GM18498 (cell line): ENCODE measurements at regions not wholly inside any gene's neighbourhood (a gene's known extent, or its start where the extent isn't known, plus 50 kb on each side); places are given as distances from the start of the nearest gene placed in this dataset.
"Not testable (repeated sequence)": the region's sequence is repeated elsewhere in the genome, so short reads cannot be mapped to it uniquely, and the experiment has no call there.

Experiments used
- ATAC-seq: cut with Tn5 transposase; IDR thresholded peaks from one replicate; pipeline ENCODE4 v1.9.1; 2021; ENCODE audit warnings: mild to moderate bottlenecking, moderate library complexity; ENCODE audit not compliant: unreplicated experiment

DNA sequence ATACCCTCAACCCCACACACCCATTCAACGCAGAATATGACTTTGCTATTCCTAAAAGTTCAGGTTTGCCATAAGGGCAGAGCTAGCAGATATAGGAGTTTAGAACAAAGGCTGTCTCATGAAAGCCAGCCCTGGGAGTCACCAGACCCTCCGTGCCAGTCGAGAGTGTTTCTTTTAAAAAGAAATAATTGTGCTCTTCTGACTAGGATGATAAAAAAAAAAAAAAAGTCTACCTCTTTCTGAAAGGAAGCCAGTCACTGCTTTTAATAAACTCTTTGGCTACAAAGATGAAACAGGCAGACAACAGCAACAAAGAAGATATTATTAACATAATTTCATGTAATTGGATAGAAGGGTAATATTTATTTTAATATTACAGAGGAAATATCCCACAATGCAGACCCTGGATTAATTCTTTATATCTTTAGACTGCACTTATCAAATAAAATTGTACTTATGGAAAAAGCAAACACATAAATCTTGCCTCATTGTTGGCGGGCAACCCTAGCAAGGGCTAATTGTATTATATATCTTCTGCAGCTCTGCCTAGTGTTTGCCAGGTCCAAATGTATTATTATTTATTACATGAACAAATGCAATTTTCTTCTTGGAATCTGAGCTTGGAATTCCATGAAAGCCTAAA is 277.5 kb upstream of the DYNLRB2 start:
- ATAC-seq = no peak

DNA sequence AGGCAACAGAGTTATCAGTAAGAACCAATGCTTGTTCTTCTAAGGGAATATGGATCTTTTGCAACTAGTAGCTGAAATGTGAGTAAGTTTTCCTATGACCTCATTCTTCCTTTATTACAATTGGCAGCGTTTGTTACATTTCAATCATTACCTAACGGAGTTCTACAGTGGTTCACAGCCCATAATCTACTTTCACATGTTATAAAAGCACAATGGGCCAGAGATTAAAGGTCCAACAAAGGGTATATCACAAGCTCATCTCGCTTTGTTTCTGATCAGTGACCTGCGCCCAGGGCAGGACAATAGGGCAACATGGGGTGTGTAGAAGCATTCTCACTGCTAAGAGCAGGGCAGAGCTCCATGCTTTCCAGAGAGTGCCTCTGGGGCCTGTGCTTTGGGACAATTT is 279.9 kb upstream of the DYNLRB2 start:
- ATAC-seq = no peak

DNA sequence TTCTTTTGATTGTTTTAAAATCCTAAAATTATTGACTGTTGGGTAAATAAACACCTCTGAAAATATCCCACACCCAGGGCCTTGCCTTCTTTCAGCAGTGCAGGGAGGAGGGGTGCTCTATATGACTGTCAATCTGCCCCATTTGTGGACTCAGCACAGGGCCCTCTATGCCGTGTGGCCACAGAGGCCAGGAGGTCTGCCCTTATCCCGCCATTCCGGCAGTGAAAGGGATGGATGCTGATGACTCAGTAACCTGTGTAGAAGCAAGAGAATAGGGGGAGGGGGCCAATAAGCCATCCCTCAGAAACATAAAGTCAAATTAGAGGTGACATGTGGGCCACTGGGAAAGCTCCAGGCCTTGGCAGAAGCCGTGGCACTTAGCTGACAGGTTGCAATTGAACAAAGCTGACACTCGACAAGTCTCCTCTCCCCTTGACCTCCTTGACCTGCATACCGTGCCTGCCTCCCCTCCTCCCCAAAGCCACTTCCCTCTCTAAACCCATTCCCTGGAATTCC is 281.4 kb upstream of the DYNLRB2 start:
- no peak for ATAC-seq

DNA sequence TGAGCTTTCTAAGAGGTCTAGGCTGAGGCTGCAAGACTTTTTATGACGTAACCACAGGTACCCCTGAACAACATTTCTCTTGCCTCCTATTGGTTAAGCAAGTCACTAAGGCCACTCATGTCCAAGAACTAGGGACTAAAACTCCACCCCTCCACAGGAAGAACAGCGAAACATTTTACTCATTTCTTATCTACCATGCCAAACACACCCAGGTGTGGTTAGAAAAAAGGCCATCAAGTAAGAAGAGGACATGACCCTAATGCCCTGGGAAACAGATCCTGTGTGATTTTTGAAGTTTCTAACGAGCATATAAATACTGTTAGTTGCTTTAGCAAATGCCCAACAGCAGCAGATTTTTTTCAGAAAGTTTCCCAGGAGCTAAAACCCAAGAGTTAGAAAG is 282.4 kb upstream of the DYNLRB2 start:
- ATAC-seq = no peak

DNA sequence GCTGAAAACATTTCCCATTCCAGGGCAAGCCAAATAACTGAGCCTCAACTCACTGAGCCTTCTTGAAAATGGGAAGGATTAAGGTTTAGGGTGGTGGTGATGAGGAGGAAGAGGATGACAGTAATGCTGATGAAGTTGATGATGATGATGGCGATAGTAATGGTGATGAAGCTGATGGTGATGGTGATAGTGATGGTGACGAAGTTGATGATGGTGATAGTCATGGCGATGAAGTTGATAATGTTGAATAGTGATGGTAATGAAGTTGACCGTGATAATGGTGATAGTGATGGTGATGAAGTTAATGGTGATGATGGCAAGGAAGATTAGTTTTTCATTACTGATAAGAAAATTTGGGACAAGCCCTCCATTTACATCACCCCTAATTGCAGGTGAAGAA is 285.8 kb upstream of the DYNLRB2 start:
- ATAC-seq = no peak

DNA sequence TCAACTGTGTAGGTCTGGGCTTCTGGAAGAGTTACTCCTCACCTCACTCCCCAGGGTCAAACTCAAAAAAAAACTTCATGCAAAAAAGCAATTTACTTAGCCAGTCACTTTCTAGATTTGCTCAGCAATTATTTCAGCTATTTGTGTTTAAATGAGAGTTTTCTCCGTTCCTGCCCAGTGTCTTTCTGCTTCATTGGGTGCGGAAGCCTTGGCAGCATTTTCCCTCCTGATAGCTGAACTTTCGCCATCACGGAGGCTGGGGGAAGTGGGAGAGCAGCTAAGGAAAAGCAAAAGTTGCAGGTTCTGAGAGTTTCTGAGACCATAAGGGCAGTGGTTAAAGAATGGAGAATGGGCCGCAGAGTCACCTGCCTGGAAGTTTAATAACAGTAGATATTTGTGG is 287.1 kb upstream of the DYNLRB2 start:
- ATAC-seq = no peak

DNA sequence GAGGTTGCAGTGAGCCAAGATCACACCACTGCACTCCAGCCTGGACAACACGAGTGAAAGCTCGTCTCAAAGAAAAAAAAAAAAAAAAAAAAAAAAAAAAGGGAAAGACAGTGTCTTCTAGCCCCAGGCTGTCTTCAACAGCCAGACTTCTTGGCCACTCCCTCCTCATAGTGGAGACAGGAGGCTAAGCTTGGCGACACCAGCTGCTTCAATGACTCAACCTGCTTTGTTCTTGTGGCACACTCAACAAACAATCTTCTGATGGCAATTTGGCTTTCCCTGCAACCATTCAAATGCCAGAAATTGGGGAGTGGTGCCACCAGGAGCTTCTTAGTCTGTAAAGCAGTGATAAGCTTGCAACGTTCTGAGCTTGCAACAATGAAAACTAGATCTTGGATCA is 290.4 kb upstream of the DYNLRB2 start:
- no peak for ATAC-seq

DNA sequence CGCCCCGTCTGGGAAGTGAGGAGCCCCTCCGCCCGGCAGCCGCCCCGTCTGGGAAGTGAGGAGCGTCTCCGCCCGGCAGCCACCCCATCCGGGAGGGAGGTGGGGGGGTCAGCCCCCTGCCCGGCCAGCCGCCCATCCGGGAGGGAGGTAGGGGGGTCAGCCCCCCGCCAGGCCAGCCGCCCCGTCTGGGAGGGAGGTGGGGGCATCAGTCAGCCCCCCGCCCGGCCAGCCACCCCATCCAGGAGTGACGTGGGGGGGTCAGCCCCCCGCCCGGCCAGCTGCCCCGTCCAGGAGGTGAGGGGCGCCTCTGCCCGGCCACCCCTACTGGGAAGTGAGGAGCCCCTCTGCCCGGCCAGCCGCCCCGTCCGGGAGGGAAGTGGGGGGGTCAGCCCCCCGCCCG is 297.5 kb upstream of the DYNLRB2 start:
- not testable (repeated sequence) for ATAC-seq

DNA sequence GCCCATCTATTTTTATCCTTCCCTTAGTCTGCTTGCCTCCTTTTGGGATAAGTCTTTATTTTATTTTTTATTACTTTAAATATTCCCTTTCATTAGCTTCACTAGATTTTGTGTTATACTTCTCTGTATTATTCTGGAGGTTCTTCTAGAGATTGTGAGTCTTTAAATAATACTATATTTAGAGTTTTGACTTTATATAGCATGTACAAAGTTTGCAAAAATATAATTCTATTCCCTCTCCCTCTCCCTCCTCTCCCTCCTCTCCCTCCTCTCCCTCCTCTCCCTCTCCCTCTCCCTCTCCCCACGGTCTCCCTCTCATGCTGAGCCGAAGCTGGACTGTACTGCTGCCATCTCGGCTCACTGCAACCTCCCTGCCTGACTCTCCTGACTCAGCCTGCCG is 298.5 kb upstream of the DYNLRB2 start:
- not testable (repeated sequence) for ATAC-seq

DNA sequence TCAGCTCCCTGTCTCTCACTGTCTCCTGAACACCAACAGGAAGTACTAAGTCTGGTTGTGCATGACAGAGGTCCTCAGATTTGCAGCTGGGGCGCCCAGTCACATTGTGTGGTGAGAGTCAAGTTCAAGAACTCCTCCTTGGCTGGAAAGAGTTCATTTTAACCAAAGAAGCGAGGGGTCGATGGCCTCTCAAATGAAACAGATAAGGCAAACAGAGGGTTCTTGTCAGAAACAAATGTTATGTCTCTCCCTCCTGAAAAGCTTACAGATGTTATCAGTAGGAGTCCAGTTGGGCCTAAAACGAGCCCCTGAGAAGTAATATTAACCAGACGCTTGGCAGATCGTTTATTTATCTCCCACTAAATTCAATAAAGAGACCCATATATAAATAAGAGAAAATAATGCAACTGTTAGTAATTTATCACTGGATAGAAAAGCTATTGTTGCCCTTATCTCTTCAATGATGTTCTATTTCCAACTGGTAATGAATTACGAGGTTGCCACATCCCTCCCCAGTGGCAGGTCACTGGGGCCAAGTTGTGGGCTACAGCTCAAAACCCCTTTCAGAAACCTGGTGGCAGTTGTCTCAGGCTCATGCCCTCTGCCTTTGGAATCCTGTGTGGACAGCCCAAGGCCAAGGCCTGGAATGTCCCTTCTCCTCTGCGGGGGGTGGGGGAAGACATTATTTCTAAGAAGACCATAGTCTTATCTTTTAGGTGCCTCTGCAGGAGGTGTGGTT is 307.5 kb upstream of the DYNLRB2 start:
- ATAC-seq = no peak

DNA sequence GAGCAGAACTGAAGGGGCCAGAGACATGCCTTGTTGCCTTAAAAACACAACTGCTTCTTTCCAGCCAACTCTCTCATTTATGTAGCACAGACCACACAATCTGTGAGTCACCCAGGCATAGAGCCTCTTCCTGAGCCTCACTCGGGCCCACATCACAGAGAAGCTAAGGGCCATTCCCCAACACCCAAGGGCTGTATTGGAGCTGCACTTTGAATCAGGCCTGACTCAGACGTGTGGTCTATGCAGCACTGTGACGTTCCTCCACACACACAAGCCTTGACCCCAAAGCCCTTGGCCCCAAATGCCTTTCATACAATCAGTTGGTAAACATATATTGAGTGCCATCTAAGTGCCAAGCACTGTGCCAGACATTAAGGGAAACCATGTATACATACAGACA is 308.9 kb upstream of the DYNLRB2 start:
- ATAC-seq = no peak

DNA sequence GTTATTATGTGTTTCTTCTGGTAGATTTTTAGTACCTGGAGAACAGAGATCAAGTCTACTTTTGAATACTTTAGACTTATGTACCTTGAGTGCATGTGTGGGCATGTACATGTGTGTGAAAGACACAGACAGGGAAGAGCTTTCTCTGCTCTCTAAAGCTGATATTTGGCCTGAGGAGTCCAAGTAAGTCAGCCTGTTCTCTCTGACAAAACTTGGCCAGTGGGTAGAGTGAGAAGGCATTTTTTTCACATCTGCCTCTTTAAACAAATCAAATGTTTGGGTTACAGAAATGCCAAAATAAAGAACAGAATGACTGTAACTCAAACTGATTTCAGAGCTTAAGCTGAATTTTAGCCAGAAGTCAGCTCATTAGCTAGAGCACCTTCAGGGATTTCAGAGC is 309.7 kb upstream of the DYNLRB2 start:
- no peak for ATAC-seq

DNA sequence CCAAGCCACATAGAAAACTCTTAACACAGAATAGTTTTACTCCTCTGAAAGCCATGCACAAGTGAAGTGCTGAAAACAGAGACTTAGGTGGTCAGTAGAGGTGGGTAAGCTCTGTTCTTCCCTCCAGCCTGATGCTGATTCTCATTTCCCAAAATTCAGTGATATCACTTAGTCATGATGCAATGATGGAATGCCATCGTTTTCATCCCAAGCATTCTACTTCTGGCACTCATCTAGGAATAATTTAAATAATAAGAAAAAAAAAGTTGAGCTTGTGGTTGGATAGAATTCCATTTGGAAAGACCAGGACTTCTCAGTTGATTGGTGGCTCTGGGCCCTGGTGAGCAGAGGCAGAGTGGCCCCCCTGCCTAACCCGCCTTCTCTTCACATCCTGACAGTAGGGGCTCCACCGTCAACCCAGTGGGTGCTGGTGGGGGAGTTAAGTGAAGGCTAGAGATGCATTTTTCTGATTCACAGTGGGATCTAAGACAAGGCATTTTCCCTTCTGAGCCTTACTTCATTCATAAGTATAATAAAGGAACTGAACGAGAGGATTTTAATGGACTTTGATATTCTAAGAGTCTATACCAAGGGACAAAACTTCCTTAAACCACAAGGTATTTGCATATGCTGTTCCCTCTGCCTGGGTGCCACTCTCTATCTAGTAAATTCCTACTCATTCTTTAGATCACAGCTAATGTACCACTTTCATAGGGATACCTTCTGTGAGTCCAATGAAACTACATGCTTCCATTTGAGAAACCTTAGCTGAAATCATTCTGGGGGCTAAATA is 310.3 kb upstream of the DYNLRB2 start:
- no peak for ATAC-seq

DNA sequence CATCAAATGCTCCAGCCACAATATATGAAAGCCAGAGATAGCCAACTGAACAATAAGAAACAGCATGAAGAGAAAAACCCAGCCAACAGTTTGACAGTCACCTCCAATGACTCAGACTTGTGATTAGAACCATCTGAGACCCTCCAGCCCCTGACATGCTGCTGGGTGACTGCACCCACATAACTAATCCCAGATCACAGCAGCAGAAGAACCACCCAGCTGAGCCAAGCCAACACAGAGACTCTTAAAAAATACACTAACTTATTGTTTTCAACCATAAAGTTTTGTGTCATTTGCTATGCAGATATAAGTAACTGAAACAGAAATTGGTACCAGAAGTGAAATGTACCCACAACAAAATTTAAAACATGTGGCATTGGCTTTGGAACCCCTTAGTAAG is 314.3 kb upstream of the DYNLRB2 start:
- no peak for ATAC-seq

DNA sequence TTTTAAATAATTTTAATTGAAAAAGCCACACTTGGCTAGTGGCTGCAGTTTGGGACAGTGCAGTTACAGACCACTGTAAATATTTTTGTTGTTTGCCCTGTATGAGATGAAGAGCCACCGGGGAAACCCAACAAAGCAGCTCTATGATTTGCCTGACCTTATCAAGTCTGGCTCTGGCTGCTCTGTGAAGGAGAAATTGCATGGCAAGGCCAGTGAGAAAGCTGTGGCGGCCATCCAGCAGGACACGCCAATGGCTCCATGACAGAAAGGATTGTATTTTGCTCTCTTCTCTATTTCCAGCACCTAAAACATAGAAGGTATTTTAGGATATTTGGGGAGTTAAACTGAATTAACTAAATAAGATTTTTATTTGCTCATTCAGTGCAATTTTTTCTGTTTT is 330.0 kb upstream of the DYNLRB2 start:
- ATAC-seq = no peak

DNA sequence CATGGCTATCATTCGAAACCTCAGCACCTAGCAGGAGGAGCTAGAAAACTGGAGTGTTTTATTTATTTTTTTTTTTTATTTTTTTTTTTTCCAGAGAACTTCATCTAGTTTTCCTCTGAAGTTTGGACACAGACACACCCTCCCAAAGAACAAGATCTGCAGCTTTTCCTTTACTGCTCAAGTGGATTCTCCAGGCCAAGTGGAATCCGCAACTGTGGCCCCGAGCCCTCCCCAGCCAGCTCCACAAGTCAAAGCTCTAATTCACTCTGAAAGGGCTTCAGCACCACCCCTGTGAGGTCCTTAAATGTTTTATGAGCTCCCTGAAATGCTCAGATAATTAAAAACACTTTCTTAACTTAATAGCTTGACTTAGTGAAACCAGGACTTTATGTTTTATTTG is 332.1 kb upstream of the DYNLRB2 start:
- no peak for ATAC-seq

DNA sequence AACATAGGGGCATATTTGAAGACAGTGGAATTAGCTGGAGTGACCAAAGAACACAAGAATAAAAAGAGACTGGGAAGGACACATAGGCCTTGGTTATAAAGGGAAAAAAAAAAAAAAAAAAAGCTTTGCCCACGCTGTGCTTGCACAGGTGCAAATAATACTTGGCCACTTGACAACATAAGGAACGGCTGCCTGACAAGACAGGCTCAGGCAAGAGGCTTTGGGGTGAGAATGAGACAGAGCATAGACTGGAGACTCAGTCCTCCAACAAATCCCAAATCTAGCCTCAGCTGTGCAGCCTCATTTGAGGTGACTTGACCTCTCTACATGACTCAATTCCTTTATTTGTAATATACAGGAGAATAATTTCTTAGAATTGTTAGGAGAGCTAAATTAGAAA is 332.8 kb upstream of the DYNLRB2 start:
- ATAC-seq = no peak

DNA sequence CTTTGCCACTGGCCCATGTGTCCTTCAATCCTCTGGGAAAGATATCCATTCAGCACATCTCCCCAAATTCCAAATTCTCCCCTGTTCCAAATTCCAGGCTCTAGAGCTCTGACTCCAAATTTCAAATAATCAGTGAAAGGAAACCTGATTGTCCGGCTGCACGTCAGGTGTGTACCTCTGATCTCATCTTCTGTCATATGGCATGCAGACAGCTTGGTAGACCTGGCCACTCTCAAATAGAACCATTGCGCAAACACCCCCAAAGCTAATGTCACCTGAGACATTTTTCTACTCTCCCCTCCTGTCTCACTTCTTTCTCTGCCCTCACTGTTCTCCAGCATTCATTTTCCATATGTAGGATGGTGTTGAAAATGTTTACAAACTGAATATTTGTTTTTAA is 337.0 kb upstream of the DYNLRB2 start:
- ATAC-seq = no peak

DNA sequence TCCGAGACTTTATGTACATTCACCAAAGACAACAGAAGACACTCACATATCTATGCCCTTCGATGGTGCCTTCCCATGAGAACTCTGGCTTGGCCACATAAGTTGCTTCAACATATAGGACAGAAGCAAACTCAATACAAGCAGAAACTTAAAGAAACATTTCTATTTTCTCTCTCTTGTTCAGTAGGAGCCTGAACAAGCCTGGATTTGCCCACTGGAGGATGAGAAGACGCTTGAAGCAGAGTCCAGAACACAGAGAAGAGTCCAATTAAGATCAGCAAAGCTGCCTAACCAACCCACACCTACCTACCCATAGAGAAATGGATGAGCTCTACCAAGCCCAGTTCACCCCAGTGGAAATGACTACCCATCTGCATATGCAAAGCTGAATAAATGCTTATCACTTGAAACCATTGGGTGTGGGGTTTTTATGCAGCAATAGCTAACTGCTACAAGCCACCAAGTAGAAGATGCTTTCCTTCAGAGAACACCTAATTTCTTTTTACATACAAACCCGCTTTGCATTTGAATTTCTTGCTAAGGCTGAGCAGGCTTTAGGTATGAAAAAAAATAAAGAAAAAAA is 337.9 kb upstream of the DYNLRB2 start:
- ATAC-seq = no peak

DNA sequence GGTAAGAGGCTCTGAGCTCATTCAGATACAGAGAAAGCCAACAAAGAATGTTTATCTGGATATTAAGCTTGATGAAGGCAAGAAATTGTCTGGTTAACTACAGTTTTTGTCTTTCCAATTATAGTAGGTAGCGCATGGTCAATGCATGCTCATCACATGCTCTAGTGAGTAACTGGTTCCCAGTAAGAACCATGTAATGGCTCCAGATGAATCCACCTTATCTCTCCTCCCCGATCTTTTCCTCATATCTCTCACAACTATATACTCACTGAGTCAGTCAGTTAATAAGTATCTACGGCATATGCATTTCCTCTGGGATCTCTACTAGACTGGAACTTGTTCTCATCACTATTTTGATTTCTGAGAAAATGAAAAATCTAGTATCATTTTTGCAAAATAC is 340.7 kb upstream of the DYNLRB2 start:
- ATAC-seq = no peak

DNA sequence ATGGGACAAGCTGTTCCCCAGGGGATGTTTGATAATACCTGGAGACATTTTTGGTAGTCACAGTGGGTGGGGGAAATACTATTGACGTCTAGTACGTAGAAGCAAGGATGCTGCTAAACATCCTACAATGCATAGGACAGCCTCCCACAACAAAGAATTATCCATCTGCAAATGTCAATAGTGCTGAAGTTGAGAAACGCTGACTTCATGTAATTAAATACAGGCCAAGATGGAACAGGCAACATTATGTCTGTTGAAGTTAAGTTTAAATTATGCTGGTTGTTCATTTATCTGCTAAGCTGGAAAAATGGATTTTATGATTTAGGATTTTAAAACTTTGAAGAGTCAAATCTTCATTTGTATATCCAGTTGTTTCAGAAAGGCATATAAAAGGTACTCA is 341.2 kb upstream of the DYNLRB2 start:
- ATAC-seq = no peak
